ENCODE measurements at regions not wholly inside any gene's neighbourhood (a gene's known extent, or its start where the extent isn't known, plus 50 kb on each side); places are given as distances from the start of the nearest gene placed in this dataset.

- no peak for FAIRE-seq
Measured at GRCh38 chr10:9043466-9043865, 989.0 kb downstream of the GATA3 start.

More at GRCh38 chr10:9043466-9043865, 989.0 kb downstream of the GATA3 start:
- Histone ChIP-seq H3K9me3 (replicated peaks; ENCODE audit: control insufficient read depth, insufficient read depth, low read length) (no peaks in the 10 kb centered on the region), H3K79me2 (ENCODE audit: control insufficient read depth, insufficient read depth, low read length) (no peaks in the 10 kb centered on the region), H2AFZ (ENCODE audit: control insufficient read depth, low read depth, low read length) (no peak overlapping the region), H3K4me1 (ENCODE audit: control insufficient read depth, insufficient read depth, low read length) (no peaks in the 10 kb centered on the region), H3K4me2 (ENCODE audit: control insufficient read depth, insufficient read depth) (no peak overlapping the region), H3K27ac (ENCODE audit: control insufficient read depth, insufficient read depth) (no peak overlapping the region), H3K27me3 (replicated peaks in 1 of 2; ENCODE audit: control insufficient read depth in 2 of 2, insufficient read depth in 2 of 2, low read length in 1 of 2) (no peaks in the 10 kb centered on the region), H3K4me3 (no peak overlapping the region), H3K9ac (ENCODE audit: control insufficient read depth, insufficient read depth, low read length) (no peak overlapping the region), H4K20me1 (ENCODE audit: control insufficient read depth, insufficient read depth) (no peaks in the 10 kb centered on the region), H3K36me3 (ENCODE audit: control insufficient read depth in 2 of 2, insufficient read depth in 2 of 2, low read length in 1 of 2) (no peaks in the 10 kb centered on the region)
- DNase-seq (ENCODE audit: low read depth, low spot score), result no peak
- intact Hi-C loops (cut with micrococcal nuclease; ENCODE audit: unreplicated experiment), result no loop called here
- in situ Hi-C loops (cut with MboI), result no loop called here
- ATAC-seq, result no peak
- SMC1A ChIA-PET (ENCODE audit: uncharacterized antibody, unreplicated experiment), result no interaction called here
- TF ChIP-seq NR2F1 (conservative IDR thresholded peaks at IDR 0.05), result no peak
- no peak for TF ChIP-seq IRF4 (IDR thresholded peaks at IDR 0.05; ENCODE audit: low read depth, low read length)
- TF ChIP-seq ZNF24 (IDR thresholded peaks at IDR 0.05), result no peak
- TF ChIP-seq BMI1 (IDR thresholded peaks at IDR 0.05; ENCODE audit: borderline replicate concordance), result no peak
- TF ChIP-seq HDGF (IDR thresholded peaks at IDR 0.05), result no peak
- no peak for TF ChIP-seq FOXK2 (IDR thresholded peaks at IDR 0.05)
- no peak for TF ChIP-seq PBX3 (IDR thresholded peaks at IDR 0.05; ENCODE audit: insufficient replicate concordance, low read depth, low read length)
- TF ChIP-seq E2F4 (IDR thresholded peaks at IDR 0.05; ENCODE audit: low read depth, low read length), result no peak
- no peak for TF ChIP-seq NBN (IDR thresholded peaks at IDR 0.05)
- no peak for TF ChIP-seq HCFC1 (IDR thresholded peaks at IDR 0.05; ENCODE audit: low read length)
- TF ChIP-seq NRF1 (conservative IDR thresholded peaks at IDR 0.05; ENCODE audit: low read depth, low read length), result no peak
- TF ChIP-seq RAD21 (IDR thresholded peaks at IDR 0.05; ENCODE audit: insufficient read depth, low read depth, low read length), result no peak
- TF ChIP-seq NFIC (IDR thresholded peaks at IDR 0.05; ENCODE audit: low read depth, low read length), result no peak
- TF ChIP-seq RFX5 (IDR thresholded peaks at IDR 0.05; ENCODE audit: low read depth, low read length), result no peak
- no peak for TF ChIP-seq E2F8 (IDR thresholded peaks at IDR 0.05; ENCODE audit: low read depth, partially characterized antibody)
- TF ChIP-seq MYB (IDR thresholded peaks at IDR 0.05; ENCODE audit: borderline replicate concordance, low read depth, low read length), result no peak
- TF ChIP-seq RUNX3 (IDR thresholded peaks at IDR 0.05; ENCODE audit: low read length), result no peak
- TF ChIP-seq ZBTB11 (CRISPR knock-in tag; IDR thresholded peaks at IDR 0.05), result no peak
- TF ChIP-seq EP300 (IDR thresholded peaks at IDR 0.05; ENCODE audit: borderline replicate concordance in 1 of 2, control insufficient read depth in 1 of 2, low read depth in 2 of 2, low read length in 2 of 2), result no peak
- CTCF ChIA-PET, result no interaction called here
- WGBS (ENCODE audit: insufficient coverage, insufficient replicate concordance, low lambda C conversion rate, missing lambda C conversion rate), result 40% methylated on average over 2 of the region's 2 CpGs
- RAD21 ChIA-PET (ENCODE audit: unreplicated experiment), result no interaction called here
- POLR2A ChIA-PET, result no interaction called here
- BruUV-seq (replicated peaks), result no TSS peak
